ENCODE measurements at regions not wholly inside any gene's neighbourhood (a gene's known extent, or its start where the extent isn't known, plus 50 kb on each side); places are given as distances from the start of the nearest gene placed in this dataset.

DNA sequence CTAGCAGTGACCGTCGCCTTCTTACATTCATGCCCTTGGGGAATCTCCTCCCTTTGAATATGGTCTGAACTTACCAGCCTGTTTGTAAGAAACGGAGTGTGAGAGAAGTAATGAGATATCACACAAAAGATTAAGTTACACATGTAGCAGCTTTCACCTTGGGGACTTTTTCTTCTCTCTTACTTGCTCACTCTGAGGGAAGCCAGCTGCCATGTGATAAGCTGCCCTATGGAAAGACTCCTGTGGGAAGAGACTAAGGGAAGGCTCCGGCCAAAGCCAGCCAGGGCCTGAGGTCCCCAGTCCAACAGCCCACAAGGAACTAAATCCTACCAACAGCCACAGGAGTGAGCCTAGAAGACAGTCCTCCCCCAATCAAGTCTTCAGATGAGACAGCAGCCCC is 190.4 kb upstream of the TSC22D2 start:
- TF ChIP-seq, protein P1, sequence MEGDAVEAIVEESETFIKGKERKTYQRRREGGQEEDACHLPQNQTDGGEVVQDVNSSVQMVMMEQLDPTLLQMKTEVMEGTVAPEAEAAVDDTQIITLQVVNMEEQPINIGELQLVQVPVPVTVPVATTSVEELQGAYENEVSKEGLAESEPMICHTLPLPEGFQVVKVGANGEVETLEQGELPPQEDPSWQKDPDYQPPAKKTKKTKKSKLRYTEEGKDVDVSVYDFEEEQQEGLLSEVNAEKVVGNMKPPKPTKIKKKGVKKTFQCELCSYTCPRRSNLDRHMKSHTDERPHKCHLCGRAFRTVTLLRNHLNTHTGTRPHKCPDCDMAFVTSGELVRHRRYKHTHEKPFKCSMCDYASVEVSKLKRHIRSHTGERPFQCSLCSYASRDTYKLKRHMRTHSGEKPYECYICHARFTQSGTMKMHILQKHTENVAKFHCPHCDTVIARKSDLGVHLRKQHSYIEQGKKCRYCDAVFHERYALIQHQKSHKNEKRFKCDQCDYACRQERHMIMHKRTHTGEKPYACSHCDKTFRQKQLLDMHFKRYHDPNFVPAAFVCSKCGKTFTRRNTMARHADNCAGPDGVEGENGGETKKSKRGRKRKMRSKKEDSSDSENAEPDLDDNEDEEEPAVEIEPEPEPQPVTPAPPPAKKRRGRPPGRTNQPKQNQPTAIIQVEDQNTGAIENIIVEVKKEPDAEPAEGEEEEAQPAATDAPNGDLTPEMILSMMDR (IDR thresholded peaks at IDR 0.05) = no peak
- no peak for TF ChIP-seq POLR2A (IDR thresholded peaks at IDR 0.05)
